GM12878 (cell line): ENCODE measurements at regions not wholly inside any gene's neighbourhood (a gene's known extent, or its start where the extent isn't known, plus 50 kb on each side); places are given as distances from the start of the nearest gene placed in this dataset.

Source experiments
- ATAC-seq: fragments of 200-7000 bp; cut with Tn5 transposase; 3 replicates; pipeline ENCODE4 v1.9.1; 2020; ENCODE audit warnings: mild to moderate bottlenecking, moderate library complexity
- BruUV-seq: library from RNA; stranded (reverse); fragments of 400-500 nt; replicated peaks from 2 replicates; lab custom pipeline; 2021; lab: Mats Ljungman, UMichigan
- CTCF ChIA-PET: fragments of 300-600 bp; sonication (Branson Sonifier 250); formaldehyde crosslinking; extraction: SDS; loops from one replicate; lab custom pipeline; 2021; ENCODE audit warnings: inconsistent platforms; lab: Yijun Ruan, JAX
- POLR2A ChIA-PET: fragments of 350-600 bp; formaldehyde crosslinking; extraction: SDS; loops from one replicate; lab custom pipeline; 2021; ENCODE audit warnings: inconsistent platforms; lab: Charles Lee
- RAD21 ChIA-PET: fragments of 300-600 bp; sonication (Branson Sonifier 250); formaldehyde crosslinking; loops from one replicate; lab custom pipeline; 2023; ENCODE audit warnings: antibody characterized with exemption; ENCODE audit not compliant: unreplicated experiment; lab: Charles Lee
- SMC1A ChIA-PET: fragments of 300-600 bp; sonication (Branson Sonifier 250); formaldehyde crosslinking; loops from one replicate; lab custom pipeline; 2023; ENCODE audit not compliant: unreplicated experiment, uncharacterized antibody; lab: Charles Lee
- DNase-seq: peaks from one replicate; pipeline ENCODE4 v3.0.0-alpha.2; 2011; ENCODE audit warnings: low read depth, low spot score
- FAIRE-seq: peaks from 3 replicates; lab custom pipeline; 2011; peaks lifted over from hg19 to GRCh38; lab: Jason Lieb, UNC
- H2AFZ ChIP-seq: 2 replicates; pipeline ENCODE4 v1.6.0; 2011; ENCODE audit warnings: low read depth, low read length, control low read depth; ENCODE audit not compliant: control insufficient read depth
- H3K27ac ChIP-seq: 2 replicates; pipeline ENCODE4 v1.5.1; 2011; ENCODE audit warnings: control low read depth; ENCODE audit not compliant: control insufficient read depth, insufficient read depth
- H3K27me3 ChIP-seq, 2 experiments: replicated peaks in 1 of 2; 2 replicates each; pipeline versions ENCODE4 v1.6.0 to v1.6.1; 2011; ENCODE audit warnings: low read length in 1 of 2; ENCODE audit not compliant: control insufficient read depth in 2 of 2, insufficient read depth in 2 of 2
- H3K36me3 ChIP-seq, 2 experiments: 2 replicates each; pipeline ENCODE4 v1.5.1; 2011; ENCODE audit warnings: low read length in 1 of 2; ENCODE audit not compliant: control insufficient read depth in 2 of 2, insufficient read depth in 2 of 2
- H3K4me1 ChIP-seq: 2 replicates; pipeline ENCODE4 v1.6.1; 2011; ENCODE audit warnings: mild to moderate bottlenecking, low read length, moderate library complexity, mixed read lengths; ENCODE audit not compliant: control insufficient read depth, insufficient read depth
- H3K4me2 ChIP-seq: 2 replicates; pipeline ENCODE4 v1.6.0; 2011; ENCODE audit warnings: control low read depth; ENCODE audit not compliant: control insufficient read depth, insufficient read depth
- H3K4me3 ChIP-seq: fragments of 200-600 bp; sonication (generic); 2 replicates; pipeline ENCODE4 v1.5.1; 2016
- H3K79me2 ChIP-seq: 2 replicates; pipeline ENCODE4 v1.6.0; 2011; ENCODE audit warnings: low read length; ENCODE audit not compliant: control insufficient read depth, insufficient read depth
- H3K9ac ChIP-seq: 2 replicates; pipeline ENCODE4 v1.8.0; 2011; ENCODE audit warnings: low read length, control low read depth, mixed read lengths; ENCODE audit not compliant: control insufficient read depth, insufficient read depth
- H3K9me3 ChIP-seq: replicated peaks from 3 replicates; pipeline ENCODE4 v1.5.1; 2011; ENCODE audit warnings: mild to moderate bottlenecking, low read length; ENCODE audit not compliant: control insufficient read depth, insufficient read depth
- H4K20me1 ChIP-seq: 2 replicates; pipeline ENCODE4 v1.6.0; 2011; ENCODE audit not compliant: control insufficient read depth, insufficient read depth
- CHD4 ChIP-seq: fragments of 200-600 bp; sonication (generic); IDR thresholded peaks from 2 replicates; pipeline ENCODE4 v1.6.1; 2016; ENCODE audit warnings: mild to moderate bottlenecking
- CREM ChIP-seq: IDR thresholded peaks from 2 replicates; pipeline ENCODE4 v1.6.1; 2014; ENCODE audit warnings: antibody characterized with exemption, low read depth
- FOXK2 ChIP-seq: fragments of 450-650 bp; IDR thresholded peaks from 2 replicates; pipeline ENCODE4 v1.6.1; 2017; ENCODE audit warnings: mild to moderate bottlenecking, moderate library complexity
- HDAC6 ChIP-seq: fragments of 200-600 bp; sonication (generic); IDR thresholded peaks from one replicate; pipeline ENCODE4 v1.8.0; 2017; ENCODE audit warnings: antibody characterized with exemption; ENCODE audit not compliant: unreplicated experiment
- IKZF1 ChIP-seq: fragments of 450-650 bp; conservative IDR thresholded peaks from 2 replicates; pipeline ENCODE4 v1.6.1; 2017; ENCODE audit warnings: antibody characterized with exemption, mild to moderate bottlenecking
- JUNB ChIP-seq: IDR thresholded peaks from 2 replicates; pipeline ENCODE4 v1.6.1; 2016; ENCODE audit warnings: antibody characterized with exemption, mild to moderate bottlenecking
- WGBS: methylation state at CpG from one replicate; pipeline ENCODE4 v1.1.6; 2016; ENCODE audit warnings: low lambda C conversion rate; ENCODE audit not compliant: insufficient replicate concordance, insufficient coverage; ENCODE audit errors: missing lambda C conversion rate; 5-methylcytosine and 5-hydroxymethylcytosine counted together
- in situ Hi-C: fragments of 300-500 bp; cut with MboI; formaldehyde crosslinking; loops from 9 replicates; pipeline ENCODE4 v1.14.3; 2018; ENCODE audit warnings: mixed read lengths
- intact Hi-C: fragments of 100-400 bp; cut with micrococcal nuclease; formaldehyde crosslinking; loops from one replicate; pipeline ENCODE4 v1.14.2; 2022; ENCODE audit not compliant: unreplicated experiment

- WGBS: 18% methylated on average over 2 of the region's 2 CpGs
- in situ Hi-C loops (no loop called here), intact Hi-C loops (no loop called here)
- ChIA-PET CTCF (no interaction called here), RAD21 (no interaction called here), POLR2A (no interaction called here), SMC1A (no interaction called here)
- Histone ChIP-seq H3K9ac (no peak overlapping the region), H3K27me3 (no peaks in the 10 kb centered on the region), H3K36me3 (no peaks in the 10 kb centered on the region), H3K4me3 (no peak overlapping the region), H2AFZ (no peak overlapping the region), H3K9me3 (no peaks in the 10 kb centered on the region), H3K4me2 (no peak overlapping the region), H3K79me2 (no peaks in the 10 kb centered on the region), H3K27ac (no peak overlapping the region), H4K20me1 (no peaks in the 10 kb centered on the region), H3K4me1 (no peaks in the 10 kb centered on the region)
- TF ChIP-seq FOXK2 (no peak), CREM (no peak)
- no peak for FAIRE-seq
- no peak for DNase-seq
- no TSS peak for BruUV-seq
- no peak for ATAC-seq
Observed at GRCh38 chr9:103139891-103140290, 144.8 kb downstream of the CYLC2 start.

DNA sequence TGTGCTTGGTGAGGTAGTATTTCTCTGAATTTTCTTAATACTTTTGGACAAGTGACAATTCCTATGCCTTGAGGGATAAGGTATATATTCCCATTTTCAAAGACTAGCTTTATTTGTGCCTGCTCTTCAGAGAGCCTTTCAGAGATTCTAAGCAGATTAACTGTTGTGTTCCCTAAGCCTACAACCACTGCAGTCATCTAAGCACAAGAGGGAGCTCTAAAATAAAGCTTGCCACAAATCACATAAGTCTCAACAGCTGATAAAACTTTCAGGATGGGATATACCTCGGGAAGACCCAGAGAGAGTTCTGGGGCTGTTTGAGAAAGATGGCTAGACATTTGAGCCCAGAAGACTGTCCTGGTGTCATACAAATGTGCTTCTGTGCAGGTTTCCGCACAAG lies 157.3 kb downstream of the CYLC2 start:
- no peak overlapping the region for H3K9ac ChIP-seq
- no peaks in the 10 kb centered on the region for H3K36me3 ChIP-seq
- H3K4me3 ChIP-seq: no peak overlapping the region
- 25% methylated on average over 2 of the region's 2 CpGs for WGBS
- H3K79me2 ChIP-seq: no peaks in the 10 kb centered on the region
- no peaks in the 10 kb centered on the region for H3K27me3 ChIP-seq
- BruUV-seq: no TSS peak
- no peak for DNase-seq
- in situ Hi-C loops: no loop called here
- no peak overlapping the region for H3K4me2 ChIP-seq
- intact Hi-C loops: no loop called here
- ChIA-PET RAD21 (no interaction called here), SMC1A (interaction anchor here (0.6 to 0.7 kb wide), 2 partner anchors 143 to 1008 kb away, joined by 3 read pairs; no protein-coding TSS in a partner anchor)
- no peaks in the 10 kb centered on the region for H3K9me3 ChIP-seq
- no peaks in the 10 kb centered on the region for H4K20me1 ChIP-seq
- H3K4me1 ChIP-seq: no peaks in the 10 kb centered on the region
- TF ChIP-seq JUNB (no peak), IKZF1 (no peak), CHD4 (no peak), HDAC6 (no peak)
- TF ChIP-seq, all 136 proteins: peak for 0
- Histone ChIP-seq H2AFZ (no peak overlapping the region), H3K27ac (no peak overlapping the region)
- ChIA-PET POLR2A (no interaction called here), CTCF (no interaction called here)
- ATAC-seq: no peak
- no peak for FAIRE-seq
